HEK293T (cell line): ENCODE measurements at regions not wholly inside any gene's neighbourhood (a gene's known extent, or its start where the extent isn't known, plus 50 kb on each side); places are given as distances from the start of the nearest gene placed in this dataset.

ENCODE experiments used
- CTCF ChIA-PET: fragments of 350-600 bp; formaldehyde crosslinking; extraction: SDS; loops from one replicate; lab custom pipeline; 2021; ENCODE audit warnings: antibody characterized with exemption, inconsistent platforms; lab: Yijun Ruan, JAX
- POLR2A ChIA-PET: fragments of 350-600 bp; formaldehyde crosslinking; extraction: SDS; loops from one replicate; lab custom pipeline; 2020; ENCODE audit warnings: antibody characterized with exemption, inconsistent platforms; lab: Yijun Ruan, JAX
- DNase-seq: peaks from one replicate; pipeline ENCODE4 v3.0.0; 2012; ENCODE audit warnings: mixed read lengths; ENCODE audit errors: extremely low spot score
- ARNT ChIP-seq: fragments of 450-650 bp; IDR thresholded peaks from 2 replicates; pipeline ENCODE4 v1.6.1; 2017; ENCODE audit warnings: mild to moderate bottlenecking
- BHLHE40 ChIP-seq: fragments of 450-650 bp; IDR thresholded peaks from 2 replicates; pipeline ENCODE4 v1.6.1; 2016; ENCODE audit warnings: mild to moderate bottlenecking, moderate library complexity, borderline replicate concordance
- CTBP1 ChIP-seq: fragments of 450-650 bp; IDR thresholded peaks from 2 replicates; pipeline ENCODE4 v1.6.1; 2016; ENCODE audit warnings: borderline replicate concordance
- ELF4 ChIP-seq: fragments of 450-650 bp; IDR thresholded peaks from 2 replicates; pipeline ENCODE4 v1.6.1; 2017; ENCODE audit warnings: antibody characterized with exemption
- FOXA1 ChIP-seq: fragments of 450-650 bp; IDR thresholded peaks from 2 replicates; pipeline ENCODE4 v1.6.1; 2016; ENCODE audit warnings: mild to moderate bottlenecking
- FOXK2 ChIP-seq: fragments of 450-650 bp; IDR thresholded peaks from 2 replicates; pipeline ENCODE4 v1.6.1; 2016; ENCODE audit warnings: mild to moderate bottlenecking
- FOXM1 ChIP-seq: fragments of 450-650 bp; IDR thresholded peaks from 2 replicates; pipeline ENCODE4 v1.6.1; 2017; ENCODE audit warnings: mild to moderate bottlenecking, borderline replicate concordance
- HDGF ChIP-seq: fragments of 450-650 bp; IDR thresholded peaks from 2 replicates; pipeline ENCODE4 v1.6.1; 2017; ENCODE audit warnings: antibody characterized with exemption, borderline replicate concordance
- L3MBTL2 ChIP-seq: fragments of 450-650 bp; conservative IDR thresholded peaks from 2 replicates; pipeline ENCODE4 v1.6.1; 2016; ENCODE audit warnings: mild to moderate bottlenecking
- LEF1 ChIP-seq: fragments of 450-650 bp; IDR thresholded peaks from 2 replicates; pipeline ENCODE4 v1.6.1; 2017; ENCODE audit warnings: mild to moderate bottlenecking, borderline replicate concordance
- NFRKB ChIP-seq: fragments of 450-650 bp; IDR thresholded peaks from 2 replicates; pipeline ENCODE4 v1.6.1; 2016; ENCODE audit warnings: mild to moderate bottlenecking, moderate library complexity
- PKNOX1 ChIP-seq: fragments of 450-650 bp; IDR thresholded peaks from 2 replicates; pipeline ENCODE4 v1.6.1; 2016
- SP1 ChIP-seq: fragments of 450-650 bp; IDR thresholded peaks from 2 replicates; pipeline ENCODE4 v1.6.1; 2017
- SUZ12 ChIP-seq: fragments of 450-650 bp; IDR thresholded peaks from 2 replicates; pipeline ENCODE4 v1.6.1; 2016; ENCODE audit warnings: mild to moderate bottlenecking
- TARDBP ChIP-seq: fragments of 450-650 bp; IDR thresholded peaks from 2 replicates; pipeline ENCODE4 v1.6.1; 2016
- ZNF384 ChIP-seq: fragments of 450-650 bp; IDR thresholded peaks from 2 replicates; pipeline ENCODE4 v1.6.1; 2016

- ChIA-PET POLR2A (no interaction called here), CTCF (no interaction called here)
- DNase-seq: no peak
- TF ChIP-seq CTBP1 (no peak), SUZ12 (no peak), TARDBP (no peak), FOXA1 (no peak), L3MBTL2 (no peak), HDGF (no peak), PKNOX1 (no peak), ELF4 (no peak), FOXM1 (no peak), SP1 (no peak), FOXK2 (no peak), ARNT (no peak), BHLHE40 (no peak), NFRKB (no peak), ZNF384 (no peak), LEF1 (no peak)
These were observed 112.8 kb upstream of the MEF2A start for GRCh38 chr15:99452728-99453636.

DNA sequence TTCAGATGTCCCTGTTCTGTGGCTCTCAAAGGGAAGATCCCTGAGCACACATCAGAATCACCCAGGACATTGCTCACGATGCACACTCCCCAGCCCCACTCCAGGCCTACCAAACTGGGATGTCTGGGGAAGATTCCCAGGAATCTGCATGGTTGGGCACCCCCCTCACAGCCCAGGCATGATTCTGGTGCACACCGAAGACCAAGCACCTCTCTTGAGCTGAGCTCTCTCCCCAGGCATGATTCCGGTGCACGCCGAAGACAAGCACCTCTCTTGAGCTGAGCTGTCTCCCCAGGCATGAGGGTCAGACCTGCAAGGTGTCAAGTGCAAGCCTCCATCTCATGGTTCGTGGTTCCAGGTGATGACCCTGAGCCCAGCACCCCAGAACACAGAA, 112.2 kb upstream of the MEF2A start:
- CTCF ChIA-PET: no interaction called here
- DNase-seq: no peak
- POLR2A ChIA-PET: no interaction called here
- TF ChIP-seq CTBP1 (no peak), BHLHE40 (no peak)

DNA sequence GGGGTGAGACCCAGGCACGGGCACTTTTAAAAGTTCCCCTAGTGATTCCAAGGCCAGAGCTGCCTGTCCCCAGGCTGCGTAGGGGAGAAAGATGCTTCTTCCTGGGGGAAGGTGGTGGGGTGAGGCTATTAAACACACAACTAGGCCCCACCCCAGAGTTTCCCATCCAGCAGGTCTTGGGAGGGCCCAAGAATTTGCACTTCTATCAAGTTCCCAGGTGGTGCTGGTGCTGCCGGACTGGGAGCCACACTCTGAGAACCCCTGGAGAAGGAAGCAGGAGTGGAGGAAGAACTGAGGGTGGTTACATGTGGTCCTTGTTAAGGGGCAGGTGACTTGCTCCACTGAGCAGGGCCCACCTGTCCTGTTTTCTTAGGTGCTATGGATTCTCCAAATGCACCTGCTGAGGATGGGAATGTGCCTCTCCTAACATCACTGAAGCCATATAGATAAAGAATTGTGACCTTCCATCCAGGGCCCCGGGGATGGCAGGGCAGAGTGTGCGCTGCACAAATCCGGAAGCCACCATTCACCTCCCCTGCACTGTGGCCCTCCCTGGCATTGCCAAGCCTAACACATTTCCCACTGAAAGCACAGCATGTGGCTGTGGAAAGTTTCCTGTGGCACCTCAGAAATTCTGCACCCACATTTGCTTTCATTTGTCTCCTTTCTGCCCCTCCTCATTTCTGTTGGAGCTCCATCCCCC, 111.5 kb upstream of the MEF2A start:
- TF ChIP-seq SUZ12 (no peak), BHLHE40 (no peak), HDGF (no peak), SP1 (no peak), NFRKB (no peak), CTBP1 (no peak), FOXM1 (no peak), L3MBTL2 (no peak), PKNOX1 (no peak), LEF1 (no peak), ZNF384 (no peak), ELF4 (no peak), FOXA1 (no peak), FOXK2 (no peak), ARNT (no peak), TARDBP (no peak)
- CTCF ChIA-PET: interaction anchor here (1.3 kb wide), 1 partner anchor 302 kb away, joined by 5 read pairs; no protein-coding TSS in a partner anchor
- no peak for DNase-seq
- POLR2A ChIA-PET: no interaction called here

- CTCF ChIA-PET: interaction anchor here (1.3 kb wide), 1 partner anchor 301 kb away, joined by 5 read pairs; no protein-coding TSS in a partner anchor
- no peak for DNase-seq
- POLR2A ChIA-PET: no interaction called here
- TF ChIP-seq CTBP1 (no peak), BHLHE40 (no peak), NFRKB (no peak), ELF4 (no peak), HDGF (no peak), FOXM1 (no peak), ARNT (no peak), ZNF384 (no peak), SUZ12 (no peak), LEF1 (no peak), PKNOX1 (no peak), SP1 (no peak), FOXK2 (no peak)
These were observed 110.6 kb upstream of the MEF2A start for GRCh38 chr15:99454941-99455788.

GRCh38 chr15:99455789-99456160, 110.0 kb upstream of the MEF2A start:
- CTCF ChIA-PET: no interaction called here
- TF ChIP-seq TARDBP (no peak), FOXK2 (no peak), L3MBTL2 (no peak), ZNF384 (no peak), ELF4 (no peak), FOXA1 (no peak), CTBP1 (no peak), PKNOX1 (no peak), SP1 (no peak), HDGF (no peak), NFRKB (no peak)
- no peak for DNase-seq
- POLR2A ChIA-PET: no interaction called here
